Activated naive CD8-positive, alpha-beta T cell treated with anti-CD3 and anti-CD28 coated beads, Interleukin-2, amount 10 ng/mL, durations not matched to agents 7 days and 5 days (primary cell): ENCODE measurements at regions not wholly inside any gene's neighbourhood (a gene's known extent, or its start where the extent isn't known, plus 50 kb on each side); places are given as distances from the start of the nearest gene placed in this dataset.
"Not testable (repeated sequence)": the region's sequence is repeated elsewhere in the genome, so short reads cannot be mapped to it uniquely, and the experiment has no call there.

Experiments
- ATAC-seq: fragments of 150-1000 bp; cut with Tn5 transposase; one replicate; pipeline ENCODE4 v1.10.0; 2021; ENCODE audit warnings: low read depth, moderate library complexity
- POLR2A ChIA-PET: fragments of 350-600 bp; sonication (Branson Sonifier 250); formaldehyde crosslinking; loops from one replicate; lab custom pipeline; 2021; ENCODE audit warnings: antibody characterized with exemption; lab: Charles Lee
- DNase-seq: peaks from one replicate; pipeline ENCODE4 v3.0.0; 2021
- H3K27ac Mint-ChIP-seq: one replicate; pipeline ENCODE4 v1.8.0; 2022; ENCODE audit warnings: mild to moderate bottlenecking, mixed read lengths
- H3K27me3 Mint-ChIP-seq: one replicate; pipeline ENCODE4 v1.8.0; 2022; ENCODE audit warnings: mild to moderate bottlenecking, moderate library complexity, mixed read lengths
- H3K36me3 Mint-ChIP-seq: one replicate; pipeline ENCODE4 v1.8.0; 2021; ENCODE audit warnings: mild to moderate bottlenecking, mixed read lengths
- H3K4me1 Mint-ChIP-seq: one replicate; pipeline ENCODE4 v1.8.0; 2021; ENCODE audit warnings: mixed read lengths
- H3K4me3 Mint-ChIP-seq: one replicate; pipeline ENCODE4 v1.8.0; 2022; ENCODE audit warnings: mild to moderate bottlenecking, moderate library complexity, mixed read lengths
- H3K9me3 Mint-ChIP-seq: one replicate; pipeline ENCODE4 v1.8.0; 2021; ENCODE audit warnings: mixed read lengths

- Mint-ChIP-seq H3K36me3 (peaks cover 9% of the 10 kb centered on the region), H3K9me3 (peaks cover 18% of the 10 kb centered on the region), H3K4me3 (no peak overlapping the region), H3K27ac (no peak overlapping the region), H3K27me3 (no peaks in the 10 kb centered on the region), H3K4me1 (peaks cover 7% of the 10 kb centered on the region)
- DNase-seq (no peak), ATAC-seq (no peak)
- POLR2A ChIA-PET: no interaction called here
Measured at GRCh38 chr12:93223440-93224426, 154.0 kb upstream of the NUDT4 start.

- peaks cover 9% of the 10 kb centered on the region for H3K36me3 Mint-ChIP-seq
- H3K27me3 Mint-ChIP-seq: no peaks in the 10 kb centered on the region
- DNase-seq (no peak), ATAC-seq (no peak)
- H3K9me3 Mint-ChIP-seq: peaks cover 14% of the 10 kb centered on the region
- H3K4me1 Mint-ChIP-seq: peaks cover 7% of the 10 kb centered on the region
- POLR2A ChIA-PET: no interaction called here
- no peak overlapping the region for H3K4me3 Mint-ChIP-seq
- H3K27ac Mint-ChIP-seq: no peak overlapping the region
Measured at GRCh38 chr12:93225094-93225493, 152.6 kb upstream of the NUDT4 start.

DNA sequence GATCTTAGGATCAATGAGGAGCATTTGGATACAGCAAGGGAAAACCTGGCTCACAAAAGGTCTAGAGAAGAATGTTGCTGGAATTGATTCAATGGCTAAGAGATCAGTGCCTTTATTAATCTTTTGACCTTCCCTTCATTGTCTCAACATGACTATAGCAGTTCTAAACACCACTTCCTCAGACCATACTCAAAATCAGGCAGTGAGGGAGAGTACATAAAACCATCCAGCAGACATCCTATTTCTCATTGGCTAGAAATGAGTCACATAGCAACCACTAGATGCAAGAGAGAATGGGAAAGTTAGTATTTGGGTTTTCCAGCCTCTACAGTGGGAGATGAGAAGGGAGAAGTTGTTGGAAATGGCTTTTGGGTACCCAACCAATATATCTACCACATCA is 151.4 kb upstream of the NUDT4 start:
- DNase-seq (no peak), ATAC-seq (no peak)
- Mint-ChIP-seq H3K9me3 (peaks cover 8% of the 10 kb centered on the region), H3K27ac (no peak overlapping the region), H3K4me1 (peaks cover 6% of the 10 kb centered on the region), H3K27me3 (no peaks in the 10 kb centered on the region), H3K36me3 (peaks cover 6% of the 10 kb centered on the region), H3K4me3 (no peak overlapping the region)
- POLR2A ChIA-PET: no interaction called here

DNA sequence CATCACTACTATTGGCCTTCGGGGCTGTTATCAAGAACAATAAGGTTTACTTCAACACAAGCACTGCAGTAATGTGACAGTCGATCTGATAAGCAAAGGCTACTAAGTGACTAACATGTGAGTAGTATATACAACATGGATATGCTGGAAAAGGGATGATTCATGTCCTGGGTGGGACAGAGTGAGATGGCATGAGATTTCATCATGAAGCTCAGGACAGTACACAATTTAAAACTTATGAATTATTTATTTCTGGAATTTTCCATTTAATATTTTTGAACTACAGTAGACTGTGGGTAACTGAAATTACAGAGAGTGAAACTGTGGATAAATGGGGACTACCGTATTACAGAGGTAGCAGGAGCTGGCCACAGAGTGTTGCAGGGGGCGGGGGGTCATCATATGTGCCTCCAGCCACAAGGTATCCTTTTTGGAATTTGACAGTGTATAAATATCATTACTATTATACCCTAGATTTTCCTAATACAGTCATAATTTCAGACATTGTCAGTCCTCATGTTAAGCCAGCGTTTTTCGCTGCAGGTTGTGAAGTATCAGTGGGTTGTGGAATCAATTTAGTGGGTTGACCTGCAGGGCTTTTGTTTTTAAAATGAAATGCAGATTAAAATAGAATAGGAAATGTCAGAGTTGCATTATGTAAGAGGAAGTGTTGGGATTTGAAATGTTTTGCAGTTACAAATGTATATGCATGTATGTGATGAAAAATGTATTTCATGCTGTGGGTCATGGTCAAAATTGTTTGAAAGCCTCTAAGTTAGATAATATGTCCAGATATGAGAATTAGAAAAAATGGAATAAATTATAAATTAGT is 148.0 kb upstream of the NUDT4 start:
- no peak for ATAC-seq
- peaks cover 3% of the 10 kb centered on the region for H3K4me1 Mint-ChIP-seq
- no peak overlapping the region for H3K27ac Mint-ChIP-seq
- DNase-seq: no peak
- no peaks in the 10 kb centered on the region for H3K36me3 Mint-ChIP-seq
- peaks cover 2% of the 10 kb centered on the region for H3K9me3 Mint-ChIP-seq
- no peaks in the 10 kb centered on the region for H3K27me3 Mint-ChIP-seq
- no peak overlapping the region for H3K4me3 Mint-ChIP-seq
- POLR2A ChIA-PET: no interaction called here

- ATAC-seq (no peak), DNase-seq (no peak)
- H3K27ac Mint-ChIP-seq: no peak overlapping the region
- H3K36me3 Mint-ChIP-seq: no peaks in the 10 kb centered on the region
- POLR2A ChIA-PET: no interaction called here
- H3K4me3 Mint-ChIP-seq: no peak overlapping the region
- peaks cover 3% of the 10 kb centered on the region for H3K4me1 Mint-ChIP-seq
- H3K27me3 Mint-ChIP-seq: no peaks in the 10 kb centered on the region
- H3K9me3 Mint-ChIP-seq: peaks cover 2% of the 10 kb centered on the region
Measured at GRCh38 chr12:93230326-93230720, 147.4 kb upstream of the NUDT4 start.

DNA sequence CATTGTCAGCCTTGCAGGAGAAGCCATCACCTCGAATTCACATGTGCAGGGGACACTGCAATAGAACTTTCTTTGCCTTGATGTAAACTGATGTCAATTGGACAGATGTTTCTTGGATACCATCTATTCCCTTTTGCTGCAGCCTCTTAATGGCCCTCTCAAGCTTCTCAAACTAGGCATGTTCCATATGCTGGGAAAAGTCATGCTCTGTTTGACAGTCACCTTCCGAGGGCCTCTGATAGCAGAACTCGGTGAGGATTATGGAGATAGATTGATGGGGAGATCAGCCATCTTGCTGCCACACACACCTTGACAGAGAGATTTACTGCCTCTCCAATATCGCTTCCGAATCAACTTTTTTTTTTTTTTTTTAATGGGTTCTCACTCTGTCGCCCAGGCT is 145.8 kb upstream of the NUDT4 start:
- POLR2A ChIA-PET: interaction anchor here (0.7 kb wide), 1 partner anchor 239 kb away, joined by 4 read pairs; no protein-coding TSS in a partner anchor
- H3K27ac Mint-ChIP-seq: no peak overlapping the region
- H3K36me3 Mint-ChIP-seq: peaks cover 2% of the 10 kb centered on the region

GRCh38 chr12:93234641-93235040 is 143.1 kb upstream of the NUDT4 start:
- no peak overlapping the region for H3K27ac Mint-ChIP-seq

More for the DNA sequence above, 145.8 kb upstream of the NUDT4 start:
- Mint-ChIP-seq H3K27me3 (no peaks in the 10 kb centered on the region), H3K4me1 (no peaks in the 10 kb centered on the region), H3K4me3 (no peak overlapping the region), H3K9me3 (peaks cover 3% of the 10 kb centered on the region)
- DNase-seq (no peak), ATAC-seq (no peak)

DNA sequence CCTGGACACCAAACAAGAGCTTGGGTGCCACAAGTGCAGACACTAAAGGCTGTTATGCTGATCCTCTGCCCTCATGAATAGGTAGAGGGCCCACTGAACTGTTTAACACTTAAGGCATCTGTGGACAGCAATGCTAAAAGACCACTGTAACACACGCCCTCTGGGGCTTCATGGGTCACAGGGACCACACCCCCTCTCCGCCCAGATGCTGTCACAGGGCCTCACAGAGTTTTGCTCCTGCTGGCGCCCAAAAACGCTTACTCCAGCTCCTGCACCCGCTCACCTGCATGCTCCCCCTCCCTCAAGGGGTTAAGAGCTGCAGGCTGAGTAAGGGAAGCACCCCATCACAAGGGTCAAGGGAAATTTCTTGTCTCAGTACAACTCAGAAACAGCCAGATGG is 141.8 kb upstream of the NUDT4 start:
- H3K4me3 Mint-ChIP-seq: no peak overlapping the region
- peaks cover 10% of the 10 kb centered on the region for H3K36me3 Mint-ChIP-seq
- POLR2A ChIA-PET: interaction anchor here (1.5 kb wide), 1 partner anchor 9 kb away, joined by 6 read pairs; no protein-coding TSS in a partner anchor
- no peak for ATAC-seq
- H3K27ac Mint-ChIP-seq: peak overlapping the region; percentile 15
- no peaks in the 10 kb centered on the region for H3K27me3 Mint-ChIP-seq
- H3K4me1 Mint-ChIP-seq: no peaks in the 10 kb centered on the region
- DNase-seq: no peak
- H3K9me3 Mint-ChIP-seq: peaks cover 12% of the 10 kb centered on the region

More at GRCh38 chr12:93234641-93235040, 143.1 kb upstream of the NUDT4 start:
- no peak overlapping the region for H3K4me3 Mint-ChIP-seq
- H3K9me3 Mint-ChIP-seq: peaks cover 5% of the 10 kb centered on the region
- ATAC-seq (no peak), DNase-seq (no peak)
- POLR2A ChIA-PET: no interaction called here
- H3K27me3 Mint-ChIP-seq: no peaks in the 10 kb centered on the region
- no peaks in the 10 kb centered on the region for H3K4me1 Mint-ChIP-seq
- H3K36me3 Mint-ChIP-seq: peaks cover 8% of the 10 kb centered on the region

DNA sequence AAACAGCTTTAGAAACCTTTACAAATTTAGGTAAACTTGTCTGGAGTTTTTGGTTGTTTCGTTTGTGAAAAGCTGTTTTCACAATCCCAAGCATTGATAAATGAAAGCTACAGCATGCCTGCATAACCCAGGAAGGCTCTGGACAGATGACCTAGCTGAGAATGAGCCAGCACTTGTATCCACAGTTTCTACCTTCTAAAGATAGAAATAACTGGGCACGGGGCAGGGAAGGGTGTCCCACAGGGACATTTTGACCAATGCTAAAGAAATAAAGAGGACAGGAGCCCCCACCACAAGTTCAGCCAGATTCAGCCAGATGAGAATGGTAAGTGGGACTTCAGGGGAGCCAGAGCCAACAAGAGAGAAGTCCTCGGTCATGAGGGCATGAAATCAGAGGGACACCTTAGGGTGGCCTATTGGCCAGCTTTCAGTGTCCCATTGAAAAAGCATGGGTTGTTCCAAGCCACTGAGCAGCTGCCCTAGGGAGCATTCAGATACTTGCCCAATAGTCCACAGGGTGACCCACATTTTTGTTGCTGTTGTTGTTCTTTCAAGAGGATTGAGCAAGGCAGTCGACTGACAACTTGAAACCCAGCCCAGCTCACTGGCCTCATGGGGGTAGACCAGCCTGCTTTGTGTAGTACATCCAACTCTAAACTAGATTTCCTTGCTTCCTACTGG is 140.3 kb upstream of the NUDT4 start:
- no peak for ATAC-seq
- peaks cover 10% of the 10 kb centered on the region for H3K36me3 Mint-ChIP-seq
- H3K4me3 Mint-ChIP-seq: no peak overlapping the region
- POLR2A ChIA-PET: interaction anchor here (1.5 kb wide), 1 partner anchor 7 kb away, joined by 6 read pairs; no protein-coding TSS in a partner anchor
- H3K9me3 Mint-ChIP-seq: peaks cover 13% of the 10 kb centered on the region
- H3K4me1 Mint-ChIP-seq: no peaks in the 10 kb centered on the region
- H3K27ac Mint-ChIP-seq: no peak overlapping the region
- no peaks in the 10 kb centered on the region for H3K27me3 Mint-ChIP-seq
- no peak for DNase-seq

DNA sequence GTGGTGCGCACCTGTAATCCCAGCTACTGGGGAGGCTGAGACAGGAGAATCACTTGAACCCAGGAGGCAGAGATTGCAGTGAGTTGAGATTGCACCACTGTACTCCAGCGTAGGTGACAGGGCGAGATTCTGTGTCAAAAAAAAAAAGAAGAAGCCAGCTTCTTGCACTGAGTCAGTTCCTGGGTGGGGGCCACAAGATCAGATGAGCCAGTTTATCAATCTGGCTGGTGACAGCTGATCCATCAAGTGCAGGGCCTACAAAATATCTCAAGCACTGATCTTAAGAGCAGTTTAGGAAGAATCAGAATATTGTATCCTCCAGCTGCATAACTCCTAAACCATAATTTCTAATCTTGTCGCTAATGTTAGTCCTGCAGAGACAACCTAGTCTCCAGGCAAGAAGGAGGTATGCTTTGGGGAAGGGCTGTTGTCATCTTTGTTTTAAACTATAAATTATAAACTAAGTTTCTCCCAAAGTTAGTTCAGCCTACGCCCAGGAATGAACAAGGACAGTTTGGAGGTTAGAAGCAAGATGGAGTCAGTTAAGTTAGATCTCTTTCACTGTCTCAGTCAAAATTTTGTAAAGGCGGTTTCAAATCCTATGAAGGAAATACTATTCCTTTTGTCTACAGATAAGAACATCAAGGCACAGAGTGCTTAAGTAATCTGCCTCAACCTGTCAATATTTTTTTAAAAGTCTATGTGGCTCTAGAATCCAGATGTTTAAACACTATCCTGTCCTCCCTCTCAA is 139.0 kb upstream of the NUDT4 start:
- DNase-seq, H3K27me3 Mint-ChIP-seq, H3K4me1 Mint-ChIP-seq, ATAC-seq, H3K4me3 Mint-ChIP-seq, POLR2A ChIA-PET, H3K27ac Mint-ChIP-seq, H3K36me3 Mint-ChIP-seq: not testable (repeated sequence)
- H3K9me3 Mint-ChIP-seq: peaks cover 13% of the 10 kb centered on the region

GRCh38 chr12:93239789-93240188 is 137.9 kb upstream of the NUDT4 start:
- H3K36me3 Mint-ChIP-seq, POLR2A ChIA-PET, ATAC-seq, DNase-seq, H3K4me3 Mint-ChIP-seq, H3K27me3 Mint-ChIP-seq, H3K27ac Mint-ChIP-seq: not testable (repeated sequence)
- Mint-ChIP-seq H3K9me3 (peaks cover 13% of the 10 kb centered on the region), H3K4me1 (peaks cover 15% of the 10 kb centered on the region)

- H3K9me3 Mint-ChIP-seq: peaks cover 12% of the 10 kb centered on the region
- H3K27me3 Mint-ChIP-seq: no peaks in the 10 kb centered on the region
Measured at GRCh38 chr12:93242154-93242972, 135.4 kb upstream of the NUDT4 start.

More at GRCh38 chr12:93242154-93242972, 135.4 kb upstream of the NUDT4 start:
- peaks cover 11% of the 10 kb centered on the region for H3K36me3 Mint-ChIP-seq
- POLR2A ChIA-PET: no interaction called here
- ATAC-seq: no peak
- peaks cover 32% of the 10 kb centered on the region for H3K4me1 Mint-ChIP-seq
- H3K27ac Mint-ChIP-seq: no peak overlapping the region
- no peak for DNase-seq
- H3K4me3 Mint-ChIP-seq: no peak overlapping the region
